GM18507 (cell line): ENCODE measurements at regions not wholly inside any gene's neighbourhood (a gene's known extent, or its start where the extent isn't known, plus 50 kb on each side); places are given as distances from the start of the nearest gene placed in this dataset.

Experiments used
- DNase-seq: peaks from one replicate; pipeline ENCODE4 v3.0.0; 2011; ENCODE audit warnings: low read depth; ENCODE audit not compliant: insufficient read length; ENCODE audit errors: extremely low spot score
- FAIRE-seq: peaks from 2 replicates; lab custom pipeline; 2011; peaks lifted over from hg19 to GRCh38; lab: Jason Lieb, UNC

DNA sequence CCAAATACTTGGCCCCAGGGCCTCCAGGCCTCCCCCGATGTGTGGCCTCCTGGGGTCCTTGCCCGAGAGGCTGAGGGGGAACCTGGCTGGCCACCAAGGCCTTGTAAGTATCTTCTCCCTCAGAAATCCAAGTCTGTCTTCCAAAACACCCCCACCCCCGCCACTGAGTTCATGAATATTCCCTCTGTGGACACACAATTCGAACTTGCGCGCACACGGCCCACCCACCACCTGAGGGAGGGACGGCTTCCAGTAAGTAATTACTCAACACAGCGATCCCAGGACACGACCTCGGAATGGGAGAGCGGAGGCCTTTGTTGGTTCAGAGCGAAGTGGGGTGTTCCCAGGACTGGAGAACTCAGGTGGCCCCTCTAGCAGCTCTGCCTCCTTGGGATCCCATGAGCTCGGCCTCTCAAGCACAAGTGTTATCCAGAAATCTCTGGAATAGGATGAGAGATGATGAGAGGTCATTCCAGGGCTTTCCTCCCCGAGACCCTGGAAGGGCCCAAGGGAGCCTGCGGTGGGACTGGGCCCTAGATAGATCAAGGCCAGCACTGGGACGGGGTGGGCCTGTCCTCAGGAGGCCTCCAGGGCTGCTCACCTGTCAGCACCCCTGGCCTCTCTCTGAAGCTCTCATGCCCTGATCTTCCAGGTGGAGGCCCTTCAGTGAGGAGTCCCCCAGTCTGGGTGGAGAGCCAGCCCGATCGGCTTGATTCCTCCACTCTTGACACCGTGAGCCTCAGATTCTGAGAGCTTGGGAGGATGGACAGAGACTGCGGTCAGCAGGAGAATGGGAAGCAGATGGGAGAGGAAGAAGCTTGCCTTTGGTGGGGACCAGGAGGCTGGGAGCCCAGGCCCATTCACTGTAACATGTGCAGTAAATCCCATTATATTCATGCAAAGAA is 219.0 kb upstream of the RTL1 start:
- DNase-seq, result no peak
- FAIRE-seq, result no peak

DNA sequence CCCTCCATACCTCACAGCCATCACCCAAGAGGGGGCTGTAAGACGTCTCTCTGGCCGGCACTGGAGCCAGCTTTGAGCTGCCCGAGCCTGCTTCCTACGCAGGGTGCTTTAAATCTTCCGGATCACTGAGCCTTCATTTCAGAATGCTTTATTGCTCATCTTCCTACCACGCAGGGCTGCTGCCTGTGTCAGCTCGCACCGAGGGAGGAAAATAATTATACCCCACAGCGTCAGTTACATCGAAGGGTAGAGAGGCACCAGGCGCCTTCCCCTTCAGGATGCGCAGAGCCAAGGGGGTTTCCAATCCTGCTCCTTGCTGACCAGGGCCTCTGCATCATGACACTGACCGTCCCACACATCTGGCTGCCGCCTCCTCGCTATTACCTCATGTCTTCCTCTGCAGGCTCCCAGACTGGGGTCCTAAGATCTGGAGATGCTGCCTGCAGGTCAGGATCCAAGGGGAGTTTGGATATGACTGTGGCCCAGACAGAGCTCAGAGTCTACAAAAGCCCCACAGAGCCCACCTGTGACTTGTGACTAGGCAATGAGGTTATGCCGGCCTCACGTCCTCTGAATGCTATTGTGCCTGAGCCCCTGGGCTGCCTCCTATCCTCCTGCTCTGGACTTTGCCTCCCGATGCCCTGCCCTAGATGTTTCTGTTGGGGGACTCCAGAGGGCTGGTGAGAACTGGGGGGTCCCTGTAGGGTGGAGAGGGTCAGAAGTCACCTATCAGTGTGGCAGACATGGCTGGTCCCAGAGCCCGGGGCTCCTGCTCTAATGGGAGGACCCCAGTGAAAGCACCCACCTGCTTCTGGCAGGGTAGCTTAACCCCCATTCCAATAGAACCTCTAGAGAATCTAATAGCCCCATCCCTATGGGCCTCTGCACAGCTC is 220.3 kb upstream of the RTL1 start:
- DNase-seq, result no peak
- no peak for FAIRE-seq

DNA sequence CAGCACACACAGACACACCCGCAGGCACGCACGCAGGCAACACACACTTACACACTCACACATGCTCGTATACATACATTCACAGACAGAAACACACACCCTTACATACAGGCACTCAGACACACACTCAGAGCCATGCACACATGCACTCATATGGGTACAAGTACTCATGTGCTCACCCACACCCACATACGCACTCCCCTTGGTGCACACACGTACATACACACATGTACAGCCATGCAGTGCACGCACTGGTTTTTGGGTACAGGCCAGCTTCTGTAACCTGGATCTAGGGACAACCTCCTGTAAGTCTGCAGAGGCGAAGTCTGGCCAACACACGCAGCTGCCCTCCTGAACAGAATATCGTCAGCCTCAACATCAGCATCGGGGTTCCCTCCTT is 221.3 kb upstream of the RTL1 start:
- DNase-seq (no peak), FAIRE-seq (no peak)

DNA sequence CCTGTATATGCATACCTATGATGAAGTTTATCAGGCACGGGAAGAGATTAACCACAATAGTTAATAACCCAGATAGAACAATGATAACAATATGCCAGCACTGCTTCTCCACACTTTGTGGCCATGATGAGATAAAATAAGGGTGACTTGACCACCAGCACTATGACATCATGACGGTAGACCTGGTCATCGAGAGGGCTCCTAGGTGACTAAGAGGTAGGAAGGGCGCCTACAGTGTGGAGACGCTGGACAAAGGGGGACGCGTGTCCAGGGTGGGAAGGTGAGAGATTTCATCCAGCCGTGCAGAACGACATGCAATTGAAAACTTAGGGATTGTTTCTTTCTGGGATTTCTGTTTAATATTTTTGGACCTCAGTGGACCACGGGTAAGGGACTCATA is 221.8 kb upstream of the RTL1 start:
- FAIRE-seq, result no peak
- DNase-seq, result no peak

DNA sequence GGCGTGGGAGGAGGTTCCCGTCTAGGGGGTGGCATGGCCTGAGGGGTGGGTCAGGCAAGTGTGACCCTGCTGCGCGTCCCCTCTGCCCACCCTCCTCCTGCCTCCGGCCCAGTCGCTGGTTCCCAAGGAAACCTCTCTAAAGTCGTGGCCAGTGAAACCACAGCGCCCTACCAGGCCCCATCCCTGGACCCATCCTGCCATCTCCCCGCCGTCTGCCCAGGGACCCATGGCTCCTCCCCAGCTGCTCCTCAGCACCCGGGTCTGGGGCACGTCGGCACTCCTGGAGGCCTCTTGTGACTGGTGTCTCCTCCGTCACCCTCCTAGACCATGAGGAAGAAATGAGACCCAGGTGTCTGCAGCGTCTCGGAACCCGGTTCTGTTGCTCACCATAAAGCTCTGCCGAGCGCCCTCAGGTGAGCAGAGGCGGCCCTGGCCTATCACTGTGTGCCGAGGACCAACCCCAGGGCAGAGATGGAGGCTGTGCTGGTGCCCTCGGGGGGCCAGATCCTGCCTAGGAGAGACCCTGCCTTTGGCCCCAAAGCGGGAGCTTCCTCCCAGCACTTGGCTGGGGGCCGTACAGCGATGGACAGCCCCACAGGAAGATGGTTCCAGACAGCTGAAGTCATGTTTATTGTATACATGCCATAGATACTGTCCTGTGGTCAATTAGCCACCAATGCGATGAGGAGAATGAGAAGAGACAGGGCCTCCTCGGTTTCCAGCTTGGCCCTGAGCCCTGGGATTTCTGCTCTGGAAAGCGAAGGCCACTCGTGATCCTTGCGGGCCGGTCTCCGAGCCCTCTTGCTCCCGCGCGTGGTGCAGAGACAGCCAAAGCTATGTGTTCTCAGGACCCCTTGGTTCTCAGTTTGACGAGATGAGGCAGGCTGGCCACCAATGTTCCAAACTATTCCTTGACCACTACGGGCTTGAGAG is 222.5 kb upstream of the RTL1 start:
- FAIRE-seq (no peak), DNase-seq (no peak)

DNA sequence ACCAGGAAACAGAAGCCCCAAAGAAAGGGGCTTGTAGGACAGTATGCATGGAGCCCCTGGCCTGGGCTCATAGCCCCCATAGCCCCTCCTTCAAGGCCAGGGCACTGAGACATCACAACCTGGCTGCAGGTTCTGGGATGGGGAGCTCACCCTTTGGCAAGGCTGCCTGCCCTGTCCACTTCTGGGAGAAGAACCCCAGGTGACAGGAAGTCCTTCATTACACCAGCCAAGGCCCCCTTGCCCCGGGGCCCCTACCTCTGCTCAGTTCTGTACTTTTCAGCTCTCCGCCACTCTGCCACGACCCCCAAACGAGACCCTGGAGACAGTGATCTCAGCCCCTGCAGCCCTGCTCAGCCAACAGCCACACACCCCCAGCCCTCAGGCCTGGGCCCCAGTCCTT is 223.2 kb upstream of the RTL1 start:
- FAIRE-seq (no peak), DNase-seq (no peak)

DNA sequence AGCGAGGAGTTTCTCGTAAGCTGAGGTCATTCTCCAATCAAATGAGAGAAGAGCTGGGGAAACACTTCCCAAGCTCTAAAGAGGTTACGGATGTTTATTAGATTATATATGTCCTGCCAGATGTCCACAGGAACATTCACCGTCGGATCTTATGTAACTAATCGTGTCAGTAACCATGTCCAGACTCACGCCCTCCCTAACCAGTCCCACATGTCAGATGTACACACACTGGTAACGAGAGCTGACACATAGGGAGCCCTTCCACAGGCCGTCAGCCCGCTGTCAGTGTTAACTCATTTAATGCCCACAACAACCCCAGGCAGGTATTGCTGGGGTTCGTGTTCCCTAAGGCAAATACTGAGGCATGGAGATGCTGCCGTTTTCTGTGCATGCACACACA is 223.7 kb upstream of the RTL1 start:
- DNase-seq (no peak), FAIRE-seq (no peak)

DNA sequence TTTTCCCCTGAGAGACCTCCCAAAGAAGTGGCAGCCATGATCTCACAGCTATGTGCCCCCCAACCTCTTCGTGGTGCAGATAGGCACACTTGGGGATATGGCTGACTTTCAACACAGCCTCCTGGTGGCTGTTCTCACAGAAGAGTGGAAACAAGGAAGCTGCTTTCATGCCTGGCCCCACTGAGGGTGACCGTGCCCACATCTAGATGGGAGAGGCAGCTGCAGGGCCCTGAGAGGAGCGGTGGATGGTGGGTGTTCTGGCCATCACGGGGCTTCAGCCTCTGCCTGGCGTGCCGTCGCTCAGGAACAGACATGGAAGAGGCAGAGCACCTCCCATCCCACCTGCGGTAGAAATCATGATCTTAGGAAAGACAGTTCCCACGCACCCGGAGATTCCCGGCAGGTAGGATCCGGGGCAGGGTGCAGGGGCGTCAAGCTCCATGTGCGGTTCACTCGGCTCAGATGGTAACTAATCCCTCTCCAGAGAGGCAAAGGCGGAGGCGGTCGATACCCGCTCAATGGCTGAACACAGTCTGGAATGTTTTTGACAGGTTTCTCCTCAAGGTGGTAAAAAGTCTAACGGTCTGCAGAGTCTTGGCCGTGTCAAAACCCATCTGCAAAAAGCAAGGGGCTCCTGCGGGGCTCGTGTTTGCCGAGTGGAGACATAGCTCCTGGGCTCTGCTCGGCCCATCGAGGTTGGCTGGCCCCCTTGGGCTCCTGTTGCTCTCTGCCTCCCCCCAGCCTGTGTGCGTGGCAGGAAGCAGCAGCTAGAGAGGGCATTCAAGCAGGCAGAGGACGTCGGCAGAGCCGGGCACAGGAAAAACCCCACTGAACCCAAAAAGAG is 225.2 kb upstream of the RTL1 start:
- DNase-seq (no peak), FAIRE-seq (no peak)

DNA sequence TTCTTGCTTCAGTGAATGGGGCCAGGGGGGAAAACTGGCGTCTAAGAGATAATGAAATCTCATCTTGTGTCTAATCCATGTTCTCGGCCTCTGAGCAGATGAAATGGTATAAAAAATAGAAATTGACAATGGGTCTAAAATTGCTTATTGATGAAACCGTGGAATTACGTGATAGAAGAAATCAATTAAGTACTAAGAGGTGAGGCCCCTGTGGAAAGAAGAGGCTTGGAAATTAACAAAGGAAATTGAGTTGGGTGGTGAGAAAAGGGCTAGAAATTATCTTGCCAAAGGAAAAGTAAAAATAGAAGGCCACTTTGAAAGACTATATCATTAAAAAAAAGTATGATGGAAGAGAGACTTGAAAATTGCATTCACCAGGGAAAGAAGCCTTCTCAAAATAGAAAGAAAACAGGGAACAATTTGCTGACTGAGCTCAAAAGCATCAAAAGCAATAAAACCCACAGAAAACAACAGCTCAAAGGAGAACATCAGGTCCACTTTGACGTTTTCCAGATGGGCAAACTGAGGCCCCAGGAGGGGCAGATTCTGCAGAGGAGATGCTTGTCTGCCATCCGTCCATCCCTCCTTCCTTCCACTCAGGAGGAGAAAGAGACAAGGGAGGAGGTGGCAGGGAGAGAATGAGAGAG is 226.1 kb upstream of the RTL1 start:
- no peak for DNase-seq
- no peak for FAIRE-seq

DNA sequence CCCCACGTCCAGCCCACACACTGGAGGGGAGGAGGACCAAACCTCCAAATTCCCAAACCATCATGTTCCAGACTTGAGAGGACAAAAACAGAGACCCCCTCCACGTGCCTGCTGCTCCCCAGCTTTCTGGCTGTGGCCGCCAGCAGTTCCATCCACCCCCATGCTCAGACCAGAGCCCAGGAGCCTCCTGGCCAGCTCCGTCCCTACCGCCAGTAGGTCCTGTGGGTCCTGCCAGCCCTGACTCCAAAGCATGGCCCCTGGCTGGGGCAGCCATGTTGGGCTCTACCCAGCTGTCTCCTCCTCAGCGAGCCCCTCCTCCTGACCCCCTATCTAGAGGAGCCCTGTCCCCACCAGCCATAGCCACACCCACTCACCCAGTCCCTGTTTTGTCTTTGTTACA is 227.3 kb upstream of the RTL1 start:
- DNase-seq, result no peak
- FAIRE-seq, result no peak

DNA sequence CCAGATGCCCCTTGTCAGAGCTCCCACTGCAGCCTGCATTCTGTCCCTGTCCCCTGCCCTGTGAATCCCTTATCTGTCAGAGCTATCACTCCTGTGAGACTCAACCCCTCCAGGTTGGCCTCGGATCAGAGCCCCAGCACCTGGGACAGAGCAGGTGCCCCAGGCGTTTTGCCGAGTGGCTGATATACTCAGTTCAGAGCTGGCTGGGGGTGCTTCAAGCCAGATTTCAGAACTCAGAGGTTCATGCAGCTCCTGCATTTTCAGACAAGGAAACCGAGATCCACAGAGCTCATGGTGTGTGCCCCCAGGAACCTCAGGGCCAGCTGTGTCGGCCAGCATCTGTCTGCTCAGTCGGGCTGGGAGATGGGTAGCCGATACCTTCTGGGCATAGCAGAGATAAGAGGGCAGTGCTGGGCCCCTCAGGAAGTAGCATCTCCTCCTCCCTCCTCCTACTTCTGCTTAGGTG is 228.0 kb upstream of the RTL1 start:
- no peak for DNase-seq
- FAIRE-seq, result no peak

DNA sequence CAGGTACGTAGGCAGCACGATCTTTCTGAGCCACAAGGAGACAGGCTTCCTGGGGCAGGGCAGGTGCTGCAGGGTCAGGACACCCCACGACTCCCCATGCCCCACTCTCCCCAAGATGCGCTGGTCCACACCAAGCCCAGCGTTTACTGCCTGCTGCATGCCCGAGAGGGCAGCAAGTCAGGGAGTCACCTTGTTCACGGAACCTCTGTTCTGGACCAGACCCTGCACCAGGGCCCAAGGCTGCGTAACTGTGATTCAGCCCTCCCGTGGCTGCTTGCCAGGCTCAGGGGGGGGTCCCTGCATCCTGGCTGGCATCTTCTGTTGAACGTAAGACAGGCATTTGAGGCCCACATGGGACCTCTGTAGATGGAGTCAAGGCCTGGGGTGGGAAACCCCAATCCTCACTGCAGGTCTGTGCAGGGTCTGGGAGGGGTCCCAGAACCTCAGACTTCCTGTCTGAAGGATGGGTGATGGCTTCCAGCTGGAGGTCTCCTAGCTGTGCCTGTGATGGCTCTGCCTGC is 228.6 kb upstream of the RTL1 start:
- DNase-seq, result no peak
- FAIRE-seq, result no peak

DNA sequence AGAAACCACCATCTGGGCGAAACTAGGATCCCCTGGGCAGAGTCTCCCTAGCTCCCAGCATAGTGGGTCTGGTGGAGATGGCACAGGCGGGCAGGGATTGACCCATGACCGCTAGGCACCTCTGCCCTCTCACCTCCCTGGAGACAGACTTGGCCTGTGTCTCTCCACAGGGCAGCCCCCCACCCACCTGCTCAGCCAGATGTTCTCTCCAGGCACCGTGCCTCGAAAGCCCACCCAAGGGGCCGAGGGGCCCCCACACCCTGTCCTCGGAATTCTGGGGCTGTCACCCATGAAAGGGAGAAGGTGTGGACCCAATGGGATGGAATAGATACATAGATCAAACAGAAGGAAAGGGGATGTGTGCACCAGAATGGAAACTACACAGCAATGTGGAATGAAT is 229.1 kb upstream of the RTL1 start:
- FAIRE-seq (no peak), DNase-seq (no peak)

DNA sequence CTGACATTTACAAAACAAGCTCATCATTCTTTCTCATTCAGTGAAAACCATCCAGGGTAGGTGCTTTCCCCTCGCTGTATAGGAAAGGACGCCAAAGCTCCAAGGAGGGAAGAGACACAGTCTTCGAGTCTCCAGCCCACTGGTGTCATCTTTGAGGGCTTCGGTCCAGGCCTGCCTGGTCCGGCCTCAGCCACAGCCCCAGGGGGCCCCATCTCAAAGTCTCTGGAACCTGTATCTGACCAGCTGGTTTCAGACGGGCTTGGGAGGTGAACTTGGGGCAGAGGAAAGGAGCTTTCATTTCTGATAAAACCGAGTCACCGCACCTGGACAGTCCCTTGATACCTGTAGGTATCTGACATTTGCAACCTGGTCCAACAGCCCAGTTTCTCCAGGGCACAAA is 229.5 kb upstream of the RTL1 start:
- FAIRE-seq, result no peak
- DNase-seq, result no peak

DNA sequence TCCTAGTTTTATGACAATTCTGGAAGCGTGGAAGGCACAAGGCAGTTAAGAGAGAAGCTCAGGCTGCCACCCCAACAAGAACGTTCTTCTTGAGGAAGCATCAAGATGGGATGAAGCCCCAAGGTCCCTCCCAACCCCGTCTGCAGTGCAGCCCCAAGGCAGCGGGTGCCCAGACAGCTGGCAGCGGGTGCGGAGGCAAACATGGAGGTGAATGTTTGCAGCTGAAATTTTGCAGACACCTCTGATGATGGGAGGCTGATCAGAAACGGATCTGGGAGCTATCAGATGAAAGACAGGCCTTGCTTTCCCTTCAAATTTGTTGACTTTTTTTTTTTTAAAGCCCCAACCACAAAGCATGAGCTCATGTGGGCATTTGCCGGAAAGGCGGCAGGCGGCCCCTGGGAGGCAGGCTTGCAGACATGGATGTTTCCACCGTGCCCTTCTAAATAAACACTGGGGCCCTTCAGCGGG is 230.7 kb upstream of the RTL1 start:
- no peak for DNase-seq
- no peak for FAIRE-seq

DNA sequence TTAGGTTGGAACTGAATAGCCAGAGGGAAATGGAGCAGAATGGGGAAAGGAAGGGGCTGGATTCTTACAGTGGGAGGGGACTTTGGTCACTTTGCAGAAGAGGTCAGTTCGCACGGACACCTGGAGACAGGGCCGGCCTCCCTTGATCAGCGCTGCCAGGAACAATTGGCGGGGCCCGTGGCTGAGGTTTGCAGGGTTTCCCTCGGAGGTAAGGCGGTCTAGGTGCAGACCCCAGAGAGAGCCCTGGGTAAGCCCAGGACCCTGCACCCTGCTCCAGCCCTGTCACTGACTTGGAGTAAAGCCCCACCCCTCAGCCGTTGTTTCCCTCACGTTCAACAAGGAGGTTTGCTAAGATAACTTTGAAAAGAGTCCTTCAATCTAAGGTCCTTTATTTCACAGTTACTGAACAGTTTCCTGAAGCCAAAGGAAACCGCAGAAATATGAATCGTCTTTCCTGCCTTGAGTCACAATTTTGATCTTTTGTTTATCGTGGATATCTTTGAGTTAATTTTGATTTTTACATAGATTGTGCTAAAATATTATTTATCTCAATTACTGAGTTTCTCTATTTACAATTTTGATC is 231.4 kb upstream of the RTL1 start:
- DNase-seq, result no peak
- no peak for FAIRE-seq
